Endodermal cell (in vitro differentiated cells): ENCODE measurements at regions not wholly inside any gene's neighbourhood (a gene's known extent, or its start where the extent isn't known, plus 50 kb on each side); places are given as distances from the start of the nearest gene placed in this dataset.

Source experiments
- DNase-seq: peaks from one replicate; pipeline ENCODE4 v3.0.0-alpha.2; 2017
- H3K27ac ChIP-seq: 2 replicates; pipeline ENCODE4 v1.5.1; 2013; ENCODE audit warnings: mild to moderate bottlenecking, low read depth, low read length, moderate library complexity
- H3K27me3 ChIP-seq: 2 replicates; pipeline ENCODE4 v1.6.1; 2013; ENCODE audit warnings: mild to moderate bottlenecking, low read length, moderate library complexity; ENCODE audit not compliant: insufficient read depth, control insufficient read depth, poor library complexity, severe bottlenecking
- H3K36me3 ChIP-seq: 2 replicates; pipeline ENCODE4 v1.7.0; 2013; ENCODE audit warnings: mild to moderate bottlenecking, low read length, moderate library complexity; ENCODE audit not compliant: control insufficient read depth, insufficient read depth
- H3K4me1 ChIP-seq: one replicate; pipeline ENCODE4 v1.7.0; 2013; ENCODE audit warnings: low read length; ENCODE audit not compliant: control insufficient read depth, insufficient read depth
- H3K4me3 ChIP-seq: 2 replicates; pipeline ENCODE4 v1.5.1; 2013; ENCODE audit warnings: mild to moderate bottlenecking, low read length, moderate library complexity
- H3K9ac ChIP-seq: 2 replicates; pipeline ENCODE4 v1.6.1; 2013; ENCODE audit warnings: mild to moderate bottlenecking, low read length, moderate library complexity; ENCODE audit not compliant: poor library complexity, severe bottlenecking; ENCODE audit errors: extremely low read depth
- H3K9me3 ChIP-seq: 2 replicates; pipeline ENCODE4 v1.6.1; 2013; ENCODE audit warnings: mild to moderate bottlenecking, low read length, moderate library complexity; ENCODE audit not compliant: control insufficient read depth
- H3K27ac Mint-ChIP-seq: 2 replicates; pipeline ENCODE4 v1.8.0; 2020; ENCODE audit warnings: mixed read lengths
- H3K27me3 Mint-ChIP-seq: 2 replicates; pipeline ENCODE4 v1.8.0; 2021; ENCODE audit warnings: mild to moderate bottlenecking, mixed read lengths; ENCODE audit not compliant: insufficient read depth
- H3K36me3 Mint-ChIP-seq: 2 replicates; pipeline ENCODE4 v1.8.0; 2020; ENCODE audit warnings: low read depth, mixed read lengths
- H3K4me1 Mint-ChIP-seq: 2 replicates; pipeline ENCODE4 v1.8.0; 2020; ENCODE audit warnings: mixed read lengths
- H3K4me3 Mint-ChIP-seq: 2 replicates; pipeline ENCODE4 v1.8.0; 2020; ENCODE audit warnings: mild to moderate bottlenecking, moderate library complexity, mixed read lengths
- H3K9me3 Mint-ChIP-seq: 2 replicates; pipeline ENCODE4 v1.8.0; 2020; ENCODE audit warnings: mild to moderate bottlenecking, mixed read lengths
- CTCF ChIP-seq: fragments of 200-600 bp; sonication (generic); conservative IDR thresholded peaks from 2 replicates; pipeline ENCODE4 v1.5.0; 2021; ENCODE audit warnings: antibody characterized with exemption, mild to moderate bottlenecking
- WGBS, 2 experiments: methylation state at CpG; one replicate each; pipeline versions ENCODE4 v1.1.5 to v1.1.7; 2013; ENCODE audit warnings: missing lambda C conversion rate in 2 of 2, mixed read lengths in 1 of 2; ENCODE audit not compliant: insufficient coverage in 1 of 2, insufficient read length in 1 of 2; 5-methylcytosine and 5-hydroxymethylcytosine counted together

GRCh38 chr13:72415817-72416216 is 311.6 kb downstream of the MZT1 start:
- Histone ChIP-seq H3K9me3 (no peaks in the 10 kb centered on the region), H3K4me3 (no peak overlapping the region), H3K36me3 (no peaks in the 10 kb centered on the region), H3K27me3 (no peaks in the 10 kb centered on the region), H3K4me1 (no peaks in the 10 kb centered on the region), H3K27ac (no peak overlapping the region), H3K9ac (no peak overlapping the region)
- no peaks in the 10 kb centered on the region for H3K27me3 Mint-ChIP-seq
- TF ChIP-seq CTCF: no peak
- H3K4me3 Mint-ChIP-seq: no peak overlapping the region
- H3K36me3 Mint-ChIP-seq: no peaks in the 10 kb centered on the region
- H3K9me3 Mint-ChIP-seq: no peaks in the 10 kb centered on the region
- no peaks in the 10 kb centered on the region for H3K4me1 Mint-ChIP-seq
- no peak for DNase-seq
- no peak overlapping the region for H3K27ac Mint-ChIP-seq
- WGBS, 2 experiments: 88 to 98% methylated on average over 3 of the region's 3 CpGs

- no peak overlapping the region for H3K4me3 Mint-ChIP-seq
- TF ChIP-seq CTCF: no peak
These were observed 314.9 kb downstream of the MZT1 start for GRCh38 chr13:72412481-72412880.

GRCh38 chr13:72405441-72405840 is 322.0 kb downstream of the MZT1 start:
- no peaks in the 10 kb centered on the region for H3K27me3 Mint-ChIP-seq
- H3K4me3 Mint-ChIP-seq: no peak overlapping the region
- Histone ChIP-seq H3K27me3 (no peaks in the 10 kb centered on the region), H3K4me1 (no peaks in the 10 kb centered on the region), H3K9me3 (no peaks in the 10 kb centered on the region), H3K27ac (no peak overlapping the region), H3K9ac (no peak overlapping the region), H3K36me3 (no peaks in the 10 kb centered on the region), H3K4me3 (no peak overlapping the region)
- no peak for TF ChIP-seq CTCF
- H3K9me3 Mint-ChIP-seq: no peaks in the 10 kb centered on the region
- no peaks in the 10 kb centered on the region for H3K36me3 Mint-ChIP-seq
- 91 to 100% methylated on average over 1 of the region's 1 CpG for WGBS, 2 experiments
- H3K27ac Mint-ChIP-seq: no peak overlapping the region
- no peak for DNase-seq
- no peaks in the 10 kb centered on the region for H3K4me1 Mint-ChIP-seq

More at GRCh38 chr13:72412481-72412880, 314.9 kb downstream of the MZT1 start:
- no peak for DNase-seq
- H3K36me3 ChIP-seq: no peaks in the 10 kb centered on the region
- no peaks in the 10 kb centered on the region for H3K4me1 ChIP-seq
- no peaks in the 10 kb centered on the region for H3K27me3 Mint-ChIP-seq
- H3K9me3 ChIP-seq: no peaks in the 10 kb centered on the region
- no peak overlapping the region for H3K27ac Mint-ChIP-seq
- no peak overlapping the region for H3K4me3 ChIP-seq
- no peak overlapping the region for H3K27ac ChIP-seq
- WGBS, 2 experiments: 87 to 100% methylated on average over 2 of the region's 2 CpGs
- H3K9me3 Mint-ChIP-seq: no peaks in the 10 kb centered on the region
- H3K4me1 Mint-ChIP-seq: no peaks in the 10 kb centered on the region
- no peak overlapping the region for H3K9ac ChIP-seq
- no peaks in the 10 kb centered on the region for H3K36me3 Mint-ChIP-seq
- no peaks in the 10 kb centered on the region for H3K27me3 ChIP-seq
